ENCODE measurements at regions not wholly inside any gene's neighbourhood (a gene's known extent, or its start where the extent isn't known, plus 50 kb on each side); places are given as distances from the start of the nearest gene placed in this dataset.
"Not testable (repeated sequence)": the region's sequence is repeated elsewhere in the genome, so short reads cannot be mapped to it uniquely, and the experiment has no call there.

GRCh38 chr2:239818531-239819011 is 206.6 kb downstream of the NDUFA10 start:
- DNase-seq (ENCODE audit: low read depth): no peak

- DNase-seq (ENCODE audit: low read depth): no peak
Measured at GRCh38 chr2:239818086-239818485, 207.1 kb downstream of the NDUFA10 start.

GRCh38 chr2:239817468-239818031 is 207.6 kb downstream of the NDUFA10 start:
- DNase-seq (ENCODE audit: low read depth): not testable (repeated sequence)

- DNase-seq (ENCODE audit: low read depth): no peak
Measured at GRCh38 chr2:239816576-239817467, 208.3 kb downstream of the NDUFA10 start.

- no peak for DNase-seq (ENCODE audit: low read depth)
Measured at GRCh38 chr2:239815671-239816070, 209.5 kb downstream of the NDUFA10 start.

GRCh38 chr2:239814861-239815601 is 210.1 kb downstream of the NDUFA10 start:
- no peak for DNase-seq (ENCODE audit: low read depth)

- no peak for DNase-seq (ENCODE audit: low read depth)
Measured at GRCh38 chr2:239814116-239814860, 210.9 kb downstream of the NDUFA10 start.

- DNase-seq (ENCODE audit: low read depth): no peak
Measured at GRCh38 chr2:239813261-239814115, 211.7 kb downstream of the NDUFA10 start.

GRCh38 chr2:239811806-239812560 is 213.2 kb downstream of the NDUFA10 start:
- no peak for DNase-seq (ENCODE audit: low read depth)

GRCh38 chr2:239811111-239811781 is 213.9 kb downstream of the NDUFA10 start:
- DNase-seq (ENCODE audit: low read depth): no peak

GRCh38 chr2:239809391-239809790 is 215.8 kb downstream of the NDUFA10 start:
- no peak for DNase-seq (ENCODE audit: low read depth)

- DNase-seq (ENCODE audit: low read depth): no peak
Measured at GRCh38 chr2:239807568-239807967, 217.6 kb downstream of the NDUFA10 start.

GRCh38 chr2:239806758-239807434 is 218.2 kb downstream of the NDUFA10 start:
- no peak for DNase-seq (ENCODE audit: low read depth)

- DNase-seq (ENCODE audit: low read depth): no peak
Measured at GRCh38 chr2:239806276-239806675, 218.9 kb downstream of the NDUFA10 start.

GRCh38 chr2:239805414-239805813 is 219.7 kb downstream of the NDUFA10 start:
- DNase-seq (ENCODE audit: low read depth): no peak

GRCh38 chr2:239805043-239805329 is 220.2 kb downstream of the NDUFA10 start:
- DNase-seq (ENCODE audit: low read depth): no peak

- no peak for DNase-seq (ENCODE audit: low read depth)
Measured at GRCh38 chr2:239804161-239805042, 220.7 kb downstream of the NDUFA10 start.

- no peak for DNase-seq (ENCODE audit: low read depth)
Measured at GRCh38 chr2:239803766-239804115, 221.4 kb downstream of the NDUFA10 start.

Measured in activated T-cell treated with anti-CD3 and anti-CD28 coated beads for 48 hours (primary cell).